ENCODE measurements at regions not wholly inside any gene's neighbourhood (a gene's known extent, or its start where the extent isn't known, plus 50 kb on each side); places are given as distances from the start of the nearest gene placed in this dataset.

- TF ChIP-seq, protein P1, sequence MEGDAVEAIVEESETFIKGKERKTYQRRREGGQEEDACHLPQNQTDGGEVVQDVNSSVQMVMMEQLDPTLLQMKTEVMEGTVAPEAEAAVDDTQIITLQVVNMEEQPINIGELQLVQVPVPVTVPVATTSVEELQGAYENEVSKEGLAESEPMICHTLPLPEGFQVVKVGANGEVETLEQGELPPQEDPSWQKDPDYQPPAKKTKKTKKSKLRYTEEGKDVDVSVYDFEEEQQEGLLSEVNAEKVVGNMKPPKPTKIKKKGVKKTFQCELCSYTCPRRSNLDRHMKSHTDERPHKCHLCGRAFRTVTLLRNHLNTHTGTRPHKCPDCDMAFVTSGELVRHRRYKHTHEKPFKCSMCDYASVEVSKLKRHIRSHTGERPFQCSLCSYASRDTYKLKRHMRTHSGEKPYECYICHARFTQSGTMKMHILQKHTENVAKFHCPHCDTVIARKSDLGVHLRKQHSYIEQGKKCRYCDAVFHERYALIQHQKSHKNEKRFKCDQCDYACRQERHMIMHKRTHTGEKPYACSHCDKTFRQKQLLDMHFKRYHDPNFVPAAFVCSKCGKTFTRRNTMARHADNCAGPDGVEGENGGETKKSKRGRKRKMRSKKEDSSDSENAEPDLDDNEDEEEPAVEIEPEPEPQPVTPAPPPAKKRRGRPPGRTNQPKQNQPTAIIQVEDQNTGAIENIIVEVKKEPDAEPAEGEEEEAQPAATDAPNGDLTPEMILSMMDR (IDR thresholded peaks at IDR 0.05; ENCODE audit: low read length): no peak
- TF ChIP-seq EZH2 (IDR thresholded peaks at IDR 0.05; ENCODE audit: borderline replicate concordance, low read length): no peak
Measured at GRCh38 chr7:56250135-56250534, 133.9 kb upstream of the NUPR2 start.

All from OCI-LY1 (cell line).